ENCODE measurements at regions not wholly inside any gene's neighbourhood (a gene's known extent, or its start where the extent isn't known, plus 50 kb on each side); places are given as distances from the start of the nearest gene placed in this dataset.

GRCh38 chr2:39849064-39849463 lies 70.0 kb upstream of the THUMPD2 start:
- Histone ChIP-seq H2AK5ac (ENCODE audit: low read depth, low read length) (no peak overlapping the region), H3K23ac (ENCODE audit: insufficient read length) (no peak overlapping the region), H4K20me1 (replicated peaks in 1 of 2; ENCODE audit: control insufficient read depth in 1 of 2, insufficient read depth in 2 of 2, low read length in 2 of 2) (no peaks in the 10 kb centered on the region), H2AFZ (ENCODE audit: low read length) (no peak overlapping the region), H2BK120ac (replicated peaks; ENCODE audit: low read depth, low read length) (no peak overlapping the region), H2BK20ac (ENCODE audit: low read length) (no peak overlapping the region), H2BK15ac (ENCODE audit: low read length) (no peak overlapping the region), H3K4me1 (replicated peaks in 1 of 4; ENCODE audit: control insufficient read depth in 3 of 4, insufficient read depth in 4 of 4, low read length in 3 of 4) (peaks cover 0 to 11% (median 2%) of the 10 kb centered on the region in 4 experiments; a peak in 2 of 7 replicates), H2BK12ac (ENCODE audit: low read depth, low read length) (no peak overlapping the region), H3K79me2 (ENCODE audit: control insufficient read depth in 1 of 2, insufficient read depth in 2 of 2, low read length in 2 of 2) (no peaks in the 10 kb centered on the region), H3K18ac (ENCODE audit: extremely low read depth, low read length) (no peak overlapping the region), H3K4ac (replicated peaks; ENCODE audit: insufficient read length, low read depth, low read length) (no peak overlapping the region), H3K14ac (ENCODE audit: insufficient read length) (no peak overlapping the region), H3K4me3 (ENCODE audit: extremely low read depth in 1 of 4, insufficient read depth in 2 of 4, low read depth in 3 of 4, low read length in 4 of 4) (no peak overlapping the region), H3K9me3 (ENCODE audit: insufficient read depth in 2 of 2, low read depth in 1 of 2, low read length in 1 of 2) (no peaks in the 10 kb centered on the region), H4K91ac (replicated peaks; ENCODE audit: insufficient read length, low read length) (no peak overlapping the region), H4K5ac (ENCODE audit: insufficient read length, low read depth, low read length) (no peak overlapping the region), H4K8ac (ENCODE audit: extremely low read depth, insufficient read depth, low read length) (no peak overlapping the region), H3K79me1 (ENCODE audit: low read depth, low read length) (no peaks in the 10 kb centered on the region), H3K56ac (replicated peaks; ENCODE audit: insufficient read length, low read depth, low read length) (no peak overlapping the region), H3K36me3 (ENCODE audit: control insufficient read depth in 2 of 4, insufficient read depth in 4 of 4, low read length in 3 of 4) (no peaks in the 10 kb centered on the region), H3K4me2 (ENCODE audit: insufficient read depth in 1 of 2, low read depth in 2 of 2, low read length in 2 of 2) (no peak overlapping the region), H3K27me3 (replicated peaks in 1 of 4; ENCODE audit: control insufficient read depth in 3 of 4, extremely low read depth in 1 of 4, insufficient read depth in 3 of 4, low read length in 3 of 4) (no peaks in the 10 kb centered on the region), H3K9ac (replicated peaks in 1 of 4; ENCODE audit: extremely low read depth in 1 of 4, low read depth in 3 of 4, low read length in 3 of 4) (no peak overlapping the region), H3K23me2 (ENCODE audit: low read depth, low read length) (no peaks in the 10 kb centered on the region; the same call in 1 of the 2 replicates), H3K27ac (ENCODE audit: low read depth, low read length) (no peak overlapping the region), H2BK5ac (ENCODE audit: low read depth, low read length) (no peak overlapping the region)
- 78% methylated on average over 1 of the region's 1 CpG; no CpG with 5 or more reads in 1 of the 2 experiments for WGBS, 2 experiments (ENCODE audit: extremely low coverage in 1 of 2, insufficient coverage in 1 of 2, insufficient read length in 1 of 2, insufficient replicate concordance in 2 of 2, low coverage in 1 of 2, low lambda C conversion rate in 2 of 2, missing lambda C conversion rate in 1 of 2)
- TF ChIP-seq POLR2A (IDR thresholded peaks at IDR 0.05; ENCODE audit: control extremely low read depth in 1 of 2, low read depth in 2 of 2, low read length in 2 of 2) (no peak), MAFK (IDR thresholded peaks at IDR 0.05; ENCODE audit: low read depth, low read length) (no peak)
- POLR2A ChIA-PET (ENCODE audit: partially characterized antibody), result no interaction called here
- FAIRE-seq (no peak), DNase-seq (ENCODE audit: low read depth in 1 of 2, low spot score in 2 of 2) (no peak)
- CTCF ChIA-PET (ENCODE audit: partially characterized antibody), result interaction anchor here (0.7 to 4.2 kb wide), 2 partner anchors 11 to 118 kb away, joined by 3 to 31 read pairs; no protein-coding TSS in a partner anchor

All from H1 (cell line).